ENCODE measurements at regions not wholly inside any gene's neighbourhood (a gene's known extent, or its start where the extent isn't known, plus 50 kb on each side); places are given as distances from the start of the nearest gene placed in this dataset.

DNA sequence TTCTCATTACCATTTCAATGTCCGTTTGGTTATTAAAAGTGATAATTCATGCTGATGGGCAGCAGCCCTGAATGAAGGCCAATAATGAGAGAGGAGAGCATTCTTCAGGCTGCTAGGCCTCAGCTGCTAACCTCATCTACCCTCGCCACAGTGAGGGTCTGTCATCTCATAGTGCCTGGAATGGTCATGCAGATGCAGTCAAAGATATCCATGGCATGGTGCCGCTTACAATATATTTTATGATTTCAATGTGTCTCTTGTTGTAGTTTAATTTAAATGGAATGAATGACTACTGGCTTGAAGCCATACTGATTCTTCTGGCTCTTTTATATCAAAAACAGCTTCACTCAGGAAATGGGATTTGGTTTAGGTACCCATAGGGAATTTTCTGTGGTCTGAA is 126.9 kb downstream of the SLC16A9 start:
- Histone ChIP-seq H3K79me2 (ENCODE audit: low read length) (no peaks in the 10 kb centered on the region), H3K4me3 (ENCODE audit: low read length) (no peak overlapping the region), H3K9me3 (ENCODE audit: insufficient read depth, low read length) (no peaks in the 10 kb centered on the region), H3K4me1 (ENCODE audit: low read length) (peaks cover 4% of the 10 kb centered on the region), H3K27ac (ENCODE audit: low read length) (no peak overlapping the region), H2AFZ (ENCODE audit: low read depth, low read length) (no peak overlapping the region), H3K4me2 (ENCODE audit: low read length) (no peak overlapping the region), H3K27me3 (ENCODE audit: low read depth, low read length) (no peaks in the 10 kb centered on the region), H3K36me3 (replicated peaks; ENCODE audit: low read depth, low read length) (no peaks in the 10 kb centered on the region), H3K9ac (ENCODE audit: low read length) (no peak overlapping the region), H4K20me1 (ENCODE audit: insufficient read depth, low read length) (no peaks in the 10 kb centered on the region)
- TF ChIP-seq EZH2phosphoT487 (IDR thresholded peaks at IDR 0.05; ENCODE audit: low read depth) = no peak
- TF ChIP-seq, protein P1, sequence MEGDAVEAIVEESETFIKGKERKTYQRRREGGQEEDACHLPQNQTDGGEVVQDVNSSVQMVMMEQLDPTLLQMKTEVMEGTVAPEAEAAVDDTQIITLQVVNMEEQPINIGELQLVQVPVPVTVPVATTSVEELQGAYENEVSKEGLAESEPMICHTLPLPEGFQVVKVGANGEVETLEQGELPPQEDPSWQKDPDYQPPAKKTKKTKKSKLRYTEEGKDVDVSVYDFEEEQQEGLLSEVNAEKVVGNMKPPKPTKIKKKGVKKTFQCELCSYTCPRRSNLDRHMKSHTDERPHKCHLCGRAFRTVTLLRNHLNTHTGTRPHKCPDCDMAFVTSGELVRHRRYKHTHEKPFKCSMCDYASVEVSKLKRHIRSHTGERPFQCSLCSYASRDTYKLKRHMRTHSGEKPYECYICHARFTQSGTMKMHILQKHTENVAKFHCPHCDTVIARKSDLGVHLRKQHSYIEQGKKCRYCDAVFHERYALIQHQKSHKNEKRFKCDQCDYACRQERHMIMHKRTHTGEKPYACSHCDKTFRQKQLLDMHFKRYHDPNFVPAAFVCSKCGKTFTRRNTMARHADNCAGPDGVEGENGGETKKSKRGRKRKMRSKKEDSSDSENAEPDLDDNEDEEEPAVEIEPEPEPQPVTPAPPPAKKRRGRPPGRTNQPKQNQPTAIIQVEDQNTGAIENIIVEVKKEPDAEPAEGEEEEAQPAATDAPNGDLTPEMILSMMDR (IDR thresholded peaks at IDR 0.05; ENCODE audit: low read depth, low read length) = no peak

- TF ChIP-seq EZH2phosphoT487 (IDR thresholded peaks at IDR 0.05; ENCODE audit: low read depth) = no peak
- TF ChIP-seq, protein P1 (IDR thresholded peaks at IDR 0.05; ENCODE audit: low read depth, low read length) = no peak
- Histone ChIP-seq H2AFZ (ENCODE audit: low read depth, low read length) (no peak overlapping the region), H3K4me3 (ENCODE audit: low read length) (no peak overlapping the region), H4K20me1 (ENCODE audit: insufficient read depth, low read length) (no peaks in the 10 kb centered on the region), H3K79me2 (ENCODE audit: low read length) (no peaks in the 10 kb centered on the region), H3K4me2 (ENCODE audit: low read length) (no peak overlapping the region), H3K27me3 (ENCODE audit: low read depth, low read length) (no peaks in the 10 kb centered on the region), H3K9me3 (ENCODE audit: insufficient read depth, low read length) (no peaks in the 10 kb centered on the region), H3K9ac (ENCODE audit: low read length) (no peak overlapping the region), H3K36me3 (replicated peaks; ENCODE audit: low read depth, low read length) (no peaks in the 10 kb centered on the region), H3K27ac (ENCODE audit: low read length) (no peak overlapping the region), H3K4me1 (ENCODE audit: low read length) (peaks cover 7% of the 10 kb centered on the region)
These were observed 127.6 kb downstream of the SLC16A9 start for GRCh38 chr10:59582058-59582457.

DNA sequence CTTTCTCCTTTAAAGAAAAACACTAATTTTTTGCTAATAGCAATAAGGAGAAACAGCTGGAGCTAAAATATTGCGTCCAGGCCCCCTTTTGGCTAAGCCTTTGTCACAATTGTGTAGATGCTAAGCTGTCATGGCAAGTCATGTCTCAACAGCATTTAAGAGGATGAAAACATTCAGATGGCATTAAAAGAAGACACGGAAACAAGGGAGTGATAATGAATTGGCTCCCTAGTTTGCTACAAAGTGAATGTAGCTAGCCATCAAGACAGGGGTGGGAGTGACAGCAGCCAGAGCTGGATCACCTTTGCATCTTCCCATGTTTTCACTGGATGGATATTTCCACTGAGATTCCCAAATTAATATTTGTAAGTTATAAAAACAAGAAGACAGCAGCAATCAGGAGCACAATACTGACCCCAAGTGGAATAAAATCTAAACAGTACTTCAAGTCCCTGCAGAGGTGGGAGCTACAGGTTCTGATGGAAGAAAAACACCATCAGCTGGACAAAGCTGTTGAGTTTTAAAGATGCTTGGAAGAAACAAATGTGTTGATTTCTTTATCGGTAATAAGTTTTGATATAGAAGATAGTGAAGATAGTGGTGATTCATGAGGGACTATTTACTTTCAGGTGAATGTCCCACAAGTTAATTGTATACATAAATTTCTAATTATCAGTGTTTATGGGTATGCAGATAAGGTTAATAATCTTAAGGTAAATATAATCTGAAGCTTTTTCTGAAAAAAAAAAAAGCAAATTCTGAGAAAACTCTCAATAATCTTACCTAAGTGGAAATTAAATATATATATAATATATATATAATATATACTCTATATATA is 129.4 kb downstream of the SLC16A9 start:
- no peak overlapping the region for H3K4me2 ChIP-seq (ENCODE audit: low read length)
- H3K36me3 ChIP-seq (replicated peaks; ENCODE audit: low read depth, low read length) = no peaks in the 10 kb centered on the region
- peaks cover 7% of the 10 kb centered on the region for H3K4me1 ChIP-seq (ENCODE audit: low read length)
- no peak for TF ChIP-seq EZH2phosphoT487 (IDR thresholded peaks at IDR 0.05; ENCODE audit: low read depth)
- TF ChIP-seq, protein P1 (IDR thresholded peaks at IDR 0.05; ENCODE audit: low read depth, low read length) = peak; percentile 61
- H3K9ac ChIP-seq (ENCODE audit: low read length) = no peak overlapping the region
- H2AFZ ChIP-seq (ENCODE audit: low read depth, low read length) = no peak overlapping the region
- no peaks in the 10 kb centered on the region for H4K20me1 ChIP-seq (ENCODE audit: insufficient read depth, low read length)
- H3K4me3 ChIP-seq (ENCODE audit: low read length) = no peak overlapping the region
- H3K27ac ChIP-seq (ENCODE audit: low read length) = no peak overlapping the region
- H3K79me2 ChIP-seq (ENCODE audit: low read length) = no peaks in the 10 kb centered on the region
- H3K9me3 ChIP-seq (ENCODE audit: insufficient read depth, low read length) = no peaks in the 10 kb centered on the region
- no peaks in the 10 kb centered on the region for H3K27me3 ChIP-seq (ENCODE audit: low read depth, low read length)

DNA sequence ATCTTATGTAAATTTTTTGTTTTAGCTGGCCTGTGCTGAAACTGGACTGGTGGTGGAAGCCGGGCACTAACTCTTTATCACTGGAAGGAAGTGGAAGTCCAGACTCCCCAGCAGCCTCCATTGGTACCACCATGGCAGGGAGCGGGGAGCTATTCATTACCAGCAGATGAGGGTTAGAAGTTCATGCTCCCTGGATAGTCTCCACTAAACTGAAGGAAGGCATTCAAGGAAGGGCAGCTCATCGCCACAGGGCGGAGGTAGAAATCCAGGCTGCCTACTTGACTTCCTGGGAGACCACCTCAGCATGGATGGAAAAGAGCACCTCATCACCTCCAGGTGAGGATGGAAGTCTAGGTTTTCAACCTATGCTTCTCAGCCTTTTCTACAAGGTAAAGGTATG is 130.9 kb downstream of the SLC16A9 start:
- Histone ChIP-seq H3K9ac (ENCODE audit: low read length) (no peak overlapping the region), H3K4me1 (ENCODE audit: low read length) (peaks cover 7% of the 10 kb centered on the region), H3K9me3 (ENCODE audit: insufficient read depth, low read length) (no peaks in the 10 kb centered on the region), H2AFZ (ENCODE audit: low read depth, low read length) (no peak overlapping the region), H3K36me3 (replicated peaks; ENCODE audit: low read depth, low read length) (no peaks in the 10 kb centered on the region), H4K20me1 (ENCODE audit: insufficient read depth, low read length) (no peaks in the 10 kb centered on the region), H3K27ac (ENCODE audit: low read length) (no peak overlapping the region), H3K4me2 (ENCODE audit: low read length) (no peak overlapping the region), H3K27me3 (ENCODE audit: low read depth, low read length) (no peaks in the 10 kb centered on the region), H3K4me3 (ENCODE audit: low read length) (no peak overlapping the region), H3K79me2 (ENCODE audit: low read length) (no peaks in the 10 kb centered on the region)
- no peak for TF ChIP-seq EZH2phosphoT487 (IDR thresholded peaks at IDR 0.05; ENCODE audit: low read depth)
- TF ChIP-seq, protein P1 (IDR thresholded peaks at IDR 0.05; ENCODE audit: low read depth, low read length) = no peak

Measured in OCI-LY3 (cell line).